H7 (cell line): ENCODE measurements at regions not wholly inside any gene's neighbourhood (a gene's known extent, or its start where the extent isn't known, plus 50 kb on each side); places are given as distances from the start of the nearest gene placed in this dataset.

ENCODE experiments used
- DNase-seq: peaks from one replicate; pipeline ENCODE4 v3.0.0; 2012
- H3K27me3 ChIP-seq: 2 replicates; pipeline ENCODE4 v1.6.0; 2011; ENCODE audit warnings: mild to moderate bottlenecking, low read length; ENCODE audit not compliant: control insufficient read depth, insufficient read depth
- H3K36me3 ChIP-seq: replicated peaks from 2 replicates; pipeline ENCODE4 v1.5.1; 2011; ENCODE audit warnings: low read length; ENCODE audit not compliant: control insufficient read depth, insufficient read depth
- H3K4me3 ChIP-seq: 2 replicates; pipeline ENCODE4 v1.5.1; 2011; ENCODE audit warnings: low read depth, mild to moderate bottlenecking, control low read depth, low read length, moderate library complexity; ENCODE audit not compliant: insufficient read depth

GRCh38 chr3:13174011-13174802 lies 101.0 kb upstream of the IQSEC1 start:
- Histone ChIP-seq H3K27me3 (no peaks in the 10 kb centered on the region), H3K36me3 (no peaks in the 10 kb centered on the region), H3K4me3 (no peak overlapping the region)
- no peak for DNase-seq

- Histone ChIP-seq H3K36me3 (no peaks in the 10 kb centered on the region), H3K4me3 (no peak overlapping the region), H3K27me3 (no peaks in the 10 kb centered on the region)
- no peak for DNase-seq
Measured at GRCh38 chr3:13173186-13173585, 100.0 kb upstream of the IQSEC1 start.

GRCh38 chr3:13172644-13173013 lies 99.4 kb upstream of the IQSEC1 start:
- Histone ChIP-seq H3K36me3 (no peaks in the 10 kb centered on the region), H3K27me3 (no peaks in the 10 kb centered on the region), H3K4me3 (no peak overlapping the region)
- no peak for DNase-seq

GRCh38 chr3:13171704-13172643 lies 98.7 kb upstream of the IQSEC1 start:
- no peak for DNase-seq
- Histone ChIP-seq H3K27me3 (no peaks in the 10 kb centered on the region), H3K36me3 (no peaks in the 10 kb centered on the region), H3K4me3 (no peak overlapping the region)

- no peak overlapping the region for H3K4me3 ChIP-seq
- no peaks in the 10 kb centered on the region for H3K27me3 ChIP-seq
- H3K36me3 ChIP-seq = no peaks in the 10 kb centered on the region
- no peak for DNase-seq
Measured at GRCh38 chr3:13170317-13170716, 97.1 kb upstream of the IQSEC1 start.

GRCh38 chr3:13168391-13168790 lies 95.2 kb upstream of the IQSEC1 start:
- Histone ChIP-seq H3K36me3 (no peaks in the 10 kb centered on the region), H3K4me3 (no peak overlapping the region), H3K27me3 (no peaks in the 10 kb centered on the region)
- DNase-seq = no peak

- H3K27me3 ChIP-seq = no peaks in the 10 kb centered on the region
- DNase-seq = no peak
- H3K36me3 ChIP-seq = no peaks in the 10 kb centered on the region
- no peak overlapping the region for H3K4me3 ChIP-seq
Measured at GRCh38 chr3:13167829-13168228, 94.6 kb upstream of the IQSEC1 start.

GRCh38 chr3:13167064-13167743 lies 94.0 kb upstream of the IQSEC1 start:
- no peak overlapping the region for H3K4me3 ChIP-seq
- H3K36me3 ChIP-seq = no peaks in the 10 kb centered on the region
- H3K27me3 ChIP-seq = no peaks in the 10 kb centered on the region
- DNase-seq = no peak

- Histone ChIP-seq H3K36me3 (no peaks in the 10 kb centered on the region), H3K4me3 (no peak overlapping the region), H3K27me3 (no peaks in the 10 kb centered on the region)
- DNase-seq = no peak
Measured at GRCh38 chr3:13166243-13167063, 93.2 kb upstream of the IQSEC1 start.

GRCh38 chr3:13165576-13165975 lies 92.3 kb upstream of the IQSEC1 start:
- DNase-seq = no peak
- Histone ChIP-seq H3K4me3 (no peak overlapping the region), H3K36me3 (no peaks in the 10 kb centered on the region), H3K27me3 (no peaks in the 10 kb centered on the region)

GRCh38 chr3:13164893-13165492 lies 91.8 kb upstream of the IQSEC1 start:
- Histone ChIP-seq H3K36me3 (no peaks in the 10 kb centered on the region), H3K27me3 (no peaks in the 10 kb centered on the region), H3K4me3 (no peak overlapping the region)
- DNase-seq = no peak

- Histone ChIP-seq H3K36me3 (no peaks in the 10 kb centered on the region), H3K27me3 (no peaks in the 10 kb centered on the region), H3K4me3 (no peak overlapping the region)
- no peak for DNase-seq
Measured at GRCh38 chr3:13163848-13164382, 90.7 kb upstream of the IQSEC1 start.

GRCh38 chr3:13162549-13163320 lies 89.5 kb upstream of the IQSEC1 start:
- H3K27me3 ChIP-seq = no peaks in the 10 kb centered on the region
- DNase-seq = peak; percentile 62
- H3K4me3 ChIP-seq = no peak overlapping the region
- no peaks in the 10 kb centered on the region for H3K36me3 ChIP-seq
